ENCODE measurements at regions not wholly inside any gene's neighbourhood (a gene's known extent, or its start where the extent isn't known, plus 50 kb on each side); places are given as distances from the start of the nearest gene placed in this dataset.

DNA sequence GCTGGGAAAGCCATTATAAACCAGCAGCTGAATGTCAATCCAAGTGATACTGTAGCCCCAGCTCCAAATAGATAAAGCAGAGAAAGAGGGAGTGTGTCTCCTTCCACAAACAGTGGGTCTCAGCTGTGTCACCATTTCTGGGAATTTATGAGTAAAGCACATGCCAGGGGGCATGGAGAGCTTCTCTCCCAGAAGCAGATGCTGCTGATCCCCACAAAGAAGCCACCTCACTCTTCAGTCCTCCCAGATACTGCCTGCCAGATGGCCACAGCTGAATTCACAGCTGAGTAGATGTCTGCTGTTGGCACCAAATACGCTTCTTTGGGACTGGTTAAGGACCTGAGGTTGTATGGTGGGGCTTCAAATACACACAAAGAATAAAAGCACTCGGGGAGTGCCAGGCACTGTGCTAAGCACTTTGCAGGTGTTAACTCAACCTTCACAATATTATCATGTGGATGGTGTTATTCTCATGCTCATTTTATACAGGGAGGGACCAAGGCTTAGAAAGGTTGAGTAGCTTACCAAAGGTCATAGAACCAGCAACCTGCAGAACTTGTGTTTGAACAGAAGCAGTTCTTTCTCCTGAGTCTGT, 298.3 kb downstream of the CDH11 start:
- H3K4me1 Mint-ChIP-seq = no peaks in the 10 kb centered on the region
- TF ChIP-seq, protein P1, sequence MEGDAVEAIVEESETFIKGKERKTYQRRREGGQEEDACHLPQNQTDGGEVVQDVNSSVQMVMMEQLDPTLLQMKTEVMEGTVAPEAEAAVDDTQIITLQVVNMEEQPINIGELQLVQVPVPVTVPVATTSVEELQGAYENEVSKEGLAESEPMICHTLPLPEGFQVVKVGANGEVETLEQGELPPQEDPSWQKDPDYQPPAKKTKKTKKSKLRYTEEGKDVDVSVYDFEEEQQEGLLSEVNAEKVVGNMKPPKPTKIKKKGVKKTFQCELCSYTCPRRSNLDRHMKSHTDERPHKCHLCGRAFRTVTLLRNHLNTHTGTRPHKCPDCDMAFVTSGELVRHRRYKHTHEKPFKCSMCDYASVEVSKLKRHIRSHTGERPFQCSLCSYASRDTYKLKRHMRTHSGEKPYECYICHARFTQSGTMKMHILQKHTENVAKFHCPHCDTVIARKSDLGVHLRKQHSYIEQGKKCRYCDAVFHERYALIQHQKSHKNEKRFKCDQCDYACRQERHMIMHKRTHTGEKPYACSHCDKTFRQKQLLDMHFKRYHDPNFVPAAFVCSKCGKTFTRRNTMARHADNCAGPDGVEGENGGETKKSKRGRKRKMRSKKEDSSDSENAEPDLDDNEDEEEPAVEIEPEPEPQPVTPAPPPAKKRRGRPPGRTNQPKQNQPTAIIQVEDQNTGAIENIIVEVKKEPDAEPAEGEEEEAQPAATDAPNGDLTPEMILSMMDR (IDR thresholded peaks at IDR 0.05; ENCODE audit: unreplicated experiment in 3 of 3) = no peak
- H3K9me3 Mint-ChIP-seq = peaks cover 10% of the 10 kb centered on the region
- H3K36me3 Mint-ChIP-seq (ENCODE audit: low read depth) = no peaks in the 10 kb centered on the region
- no peaks in the 10 kb centered on the region for H3K27me3 Mint-ChIP-seq (ENCODE audit: low read depth)
- H3K27ac Mint-ChIP-seq = no peak overlapping the region
- no peak overlapping the region for H3K4me3 Mint-ChIP-seq

GRCh38 chr16:64809876-64810629, 311.8 kb downstream of the CDH11 start:
- Mint-ChIP-seq H3K9me3 (no peaks in the 10 kb centered on the region), H3K4me1 (peaks cover 36% of the 10 kb centered on the region), H3K27ac (no peak overlapping the region), H3K4me3 (no peak overlapping the region), H3K27me3 (ENCODE audit: low read depth) (no peaks in the 10 kb centered on the region), H3K36me3 (ENCODE audit: low read depth) (no peaks in the 10 kb centered on the region)
- TF ChIP-seq, protein P1 (IDR thresholded peaks at IDR 0.05; ENCODE audit: unreplicated experiment in 3 of 3) = no peak

DNA sequence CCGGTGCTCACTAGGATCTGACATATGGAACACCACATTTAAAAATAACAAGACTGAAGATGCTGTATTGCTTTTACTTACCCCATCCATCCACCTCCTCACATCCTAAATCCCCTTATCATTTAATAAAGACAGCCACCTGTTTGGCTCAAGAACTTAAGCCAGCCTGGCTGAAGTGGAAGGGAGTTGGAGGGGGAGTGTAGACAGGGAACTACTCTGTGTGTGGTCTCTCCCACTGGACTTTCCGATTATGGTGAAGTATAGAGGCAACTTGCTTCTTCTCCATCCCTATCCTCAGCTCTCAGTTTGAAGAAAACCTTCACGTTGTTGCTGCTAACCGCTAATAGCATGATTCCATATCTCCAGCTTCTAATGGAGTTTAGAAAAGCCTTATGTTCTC, 313.4 kb downstream of the CDH11 start:
- no peak overlapping the region for H3K4me3 Mint-ChIP-seq
- TF ChIP-seq, protein P1 (IDR thresholded peaks at IDR 0.05; ENCODE audit: unreplicated experiment in 3 of 3) = no peak

DNA sequence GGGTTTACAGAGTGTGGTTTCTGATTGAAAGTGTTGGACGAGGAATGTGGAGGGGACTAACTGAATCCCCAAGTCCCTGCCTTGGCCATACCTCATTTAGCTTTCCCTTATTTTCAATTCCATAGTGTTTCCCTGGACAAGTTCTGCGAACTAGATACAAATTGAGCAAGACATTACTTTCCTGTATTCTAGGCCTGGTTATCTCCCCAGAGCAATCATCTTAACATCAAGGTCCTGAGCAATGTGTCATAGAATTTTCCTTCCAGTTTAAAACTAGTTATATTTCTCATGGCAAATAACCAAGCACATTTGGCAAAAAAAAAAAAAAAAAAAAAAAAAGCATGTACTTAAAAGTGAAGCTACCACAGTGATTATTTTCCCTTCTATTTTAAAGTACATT, 330.1 kb downstream of the CDH11 start:
- no peaks in the 10 kb centered on the region for H3K4me1 Mint-ChIP-seq
- no peak overlapping the region for H3K27ac Mint-ChIP-seq
- H3K27me3 Mint-ChIP-seq (ENCODE audit: low read depth) = peaks cover 7% of the 10 kb centered on the region
- no peaks in the 10 kb centered on the region for H3K36me3 Mint-ChIP-seq (ENCODE audit: low read depth)
- no peaks in the 10 kb centered on the region for H3K9me3 Mint-ChIP-seq
- H3K4me3 Mint-ChIP-seq = no peak overlapping the region
- TF ChIP-seq, protein P1 (IDR thresholded peaks at IDR 0.05; ENCODE audit: unreplicated experiment in 3 of 3) = no peak

More for the DNA sequence above, 313.4 kb downstream of the CDH11 start:
- Mint-ChIP-seq H3K4me1 (peaks cover 23% of the 10 kb centered on the region), H3K9me3 (no peaks in the 10 kb centered on the region), H3K27ac (peak overlapping the region; percentile 12 to 73 (median 71)), H3K36me3 (ENCODE audit: low read depth) (no peaks in the 10 kb centered on the region), H3K27me3 (ENCODE audit: low read depth) (no peaks in the 10 kb centered on the region)

DNA sequence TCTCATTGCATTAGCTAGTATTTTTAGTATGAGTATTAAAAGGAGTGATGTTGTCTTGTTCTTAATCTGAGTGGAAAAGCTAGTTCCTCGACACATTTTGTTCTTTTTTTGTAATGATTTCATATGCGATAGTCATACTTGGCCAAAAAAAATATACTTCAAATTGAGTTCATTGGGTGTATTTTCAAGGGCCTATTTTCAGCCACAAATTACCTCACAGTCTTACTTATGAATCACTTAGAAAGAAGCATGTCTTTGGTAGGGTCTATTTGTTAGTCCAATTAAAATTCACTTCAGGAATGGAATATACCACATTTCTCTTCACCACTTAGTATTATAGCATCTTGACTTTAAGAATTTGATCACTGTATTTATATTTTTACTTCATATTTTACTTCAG, 337.2 kb downstream of the CDH11 start:
- Mint-ChIP-seq H3K36me3 (ENCODE audit: low read depth) (no peaks in the 10 kb centered on the region), H3K27me3 (ENCODE audit: low read depth) (no peaks in the 10 kb centered on the region), H3K9me3 (peaks cover 2% of the 10 kb centered on the region), H3K4me1 (no peaks in the 10 kb centered on the region), H3K4me3 (no peak overlapping the region), H3K27ac (no peak overlapping the region)
- TF ChIP-seq, protein P1 (IDR thresholded peaks at IDR 0.05; ENCODE audit: unreplicated experiment in 3 of 3) = no peak

DNA sequence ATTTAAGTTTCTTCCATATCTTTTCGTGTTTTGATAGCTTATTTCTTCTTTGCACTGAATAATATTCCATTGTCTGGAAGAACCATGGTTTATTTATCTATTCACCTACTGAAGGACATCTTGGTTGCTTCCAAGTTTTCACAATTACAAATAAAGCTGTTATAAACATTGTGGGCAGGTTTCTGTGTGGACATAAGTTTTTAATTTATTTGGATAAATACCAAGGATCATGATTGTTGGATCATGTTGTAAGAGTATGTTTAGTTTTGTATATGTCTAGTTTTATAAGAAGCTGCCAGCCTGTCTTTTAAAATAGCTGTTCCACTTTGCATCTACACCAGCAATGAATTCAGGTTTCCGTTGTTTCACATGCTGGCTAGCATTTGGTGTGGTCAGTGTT, 339.4 kb downstream of the CDH11 start:
- Mint-ChIP-seq H3K4me1 (no peaks in the 10 kb centered on the region), H3K27ac (no peak overlapping the region)
- TF ChIP-seq, protein P1 (IDR thresholded peaks at IDR 0.05; ENCODE audit: unreplicated experiment in 3 of 3) = no peak

More for the DNA sequence above, 339.4 kb downstream of the CDH11 start:
- no peak overlapping the region for H3K4me3 Mint-ChIP-seq
- H3K36me3 Mint-ChIP-seq (ENCODE audit: low read depth) = no peaks in the 10 kb centered on the region
- no peaks in the 10 kb centered on the region for H3K27me3 Mint-ChIP-seq (ENCODE audit: low read depth)
- H3K9me3 Mint-ChIP-seq = peaks cover 4% of the 10 kb centered on the region

All from nephron (organoid).